Kidney (tissue), 13 donors: ENCODE measurements at regions not wholly inside any gene's neighbourhood (a gene's known extent, or its start where the extent isn't known, plus 50 kb on each side); places are given as distances from the start of the nearest gene placed in this dataset.
A peak's percentile ranks its signal among the peaks of the same experiment; 100 is the strongest.

ENCODE experiments used
- DNase-seq, 5 donors: peaks; one replicate each; pipeline ENCODE4 v3.0.0-alpha.2; 2013 to 2020
- FAIRE-seq: peaks from 2 replicates; lab custom pipeline; 2012; peaks lifted over from hg19 to GRCh38; lab: Jason Lieb, UNC
- H3K27ac ChIP-seq, 2 donors: one replicate each; pipeline ENCODE4 v1.7.0; 2013; ENCODE audit warnings: low read depth in 2 of 2, low read length in 2 of 2, inconsistent platforms in 1 of 2
- H3K27me3 ChIP-seq: one replicate; pipeline ENCODE4 v1.7.1; 2013; ENCODE audit warnings: low read length, inconsistent platforms; ENCODE audit not compliant: control insufficient read depth, insufficient read depth
- H3K36me3 ChIP-seq, 3 donors: one replicate each; pipeline versions ENCODE4 v1.7.0 to v1.7.1; 2013; ENCODE audit warnings: low read length in 3 of 3, control low read depth in 1 of 3, inconsistent platforms in 1 of 3; ENCODE audit not compliant: insufficient read depth in 3 of 3, control insufficient read depth in 2 of 3
- H3K4me1 ChIP-seq, 3 donors: one replicate each; pipeline versions ENCODE4 v1.7.0 to v1.7.1; 2013; ENCODE audit warnings: low read length in 3 of 3, inconsistent platforms in 1 of 3, low read depth in 1 of 3; ENCODE audit not compliant: control insufficient read depth in 2 of 3, insufficient read depth in 2 of 3
- H3K4me3 ChIP-seq, 3 donors: one replicate each; pipeline versions ENCODE4 v1.7.0 to v1.8.1; 2013; ENCODE audit warnings: low read length in 3 of 3, control low read depth in 1 of 3, inconsistent platforms in 1 of 3
- H3K9ac ChIP-seq, 3 donors: one replicate each; pipeline versions ENCODE4 v1.7.0 to v1.7.1; 2013; ENCODE audit warnings: low read length in 3 of 3, control low read depth in 1 of 3, inconsistent platforms in 1 of 3
- H3K9me3 ChIP-seq, 3 donors: one replicate each; pipeline versions ENCODE4 v1.7.0 to v1.7.1; 2013; ENCODE audit warnings: low read length in 3 of 3, control low read depth in 1 of 3, inconsistent platforms in 1 of 3; ENCODE audit not compliant: control insufficient read depth in 2 of 3, insufficient read depth in 1 of 3
- CTCF ChIP-seq: IDR thresholded peaks from 3 replicates; pipeline ENCODE4 v1.5.1; 2012; ENCODE audit warnings: mild to moderate bottlenecking, moderate library complexity, borderline replicate concordance; ENCODE audit not compliant: insufficient read depth; ENCODE audit errors: extremely low read depth
- intact Hi-C: fragments of 100-400 bp; cut with DNase I; formaldehyde crosslinking; loops from one replicate; pipeline ENCODE4 v1.11.1; 2022
- donor health status: control.
- donor health status: control.
- donor health status: control.
- donor health status: control.
- donor health status: control.
- donor health status: DM: yes; HTN: yes; CAD: no.
- donor health status: Normal renal cell carcinoma (clear cell type).

GRCh38 chr3:64908251-64908685 lies 220.5 kb upstream of the ADAMTS9 start:
- no peak overlapping the region for H3K9ac ChIP-seq
- H3K4me3 ChIP-seq, result no peak overlapping the region
- H3K9me3 ChIP-seq, result no peaks in the 10 kb centered on the region
- DNase-seq (no peak), FAIRE-seq (no peak)
- intact Hi-C loops, result no loop called here
- peaks cover 0 to 4% (median 0%) of the 10 kb centered on the region in 3 donors for H3K4me1 ChIP-seq
- no peak for TF ChIP-seq CTCF
- no peaks in the 10 kb centered on the region for H3K27me3 ChIP-seq
- H3K36me3 ChIP-seq, result no peaks in the 10 kb centered on the region
- H3K27ac ChIP-seq, result no peak overlapping the region

- Histone ChIP-seq H3K9ac (no peak overlapping the region), H3K4me3 (no peak overlapping the region), H3K4me1 (peaks cover 0 to 4% (median 3%) of the 10 kb centered on the region in 3 donors), H3K9me3 (no peaks in the 10 kb centered on the region), H3K27ac (no peak overlapping the region), H3K36me3 (no peaks in the 10 kb centered on the region), H3K27me3 (no peaks in the 10 kb centered on the region)
- FAIRE-seq, result no peak
- intact Hi-C loops, result no loop called here
- DNase-seq, result peak in 1 of 5 donors; percentile 46
- TF ChIP-seq CTCF, result no peak
Measured at GRCh38 chr3:64905906-64906410, 218.2 kb upstream of the ADAMTS9 start.

- Histone ChIP-seq H3K9ac (no peak overlapping the region), H3K4me3 (no peak overlapping the region), H3K9me3 (no peaks in the 10 kb centered on the region), H3K36me3 (no peaks in the 10 kb centered on the region), H3K27ac (no peak overlapping the region), H3K27me3 (no peaks in the 10 kb centered on the region), H3K4me1 (peaks cover 0 to 4% (median 3%) of the 10 kb centered on the region in 3 donors)
- no peak for TF ChIP-seq CTCF
- intact Hi-C loops, result no loop called here
- FAIRE-seq (peak; percentile 30), DNase-seq (no peak)
Measured at GRCh38 chr3:64903006-64903405, 215.2 kb upstream of the ADAMTS9 start.
